ENCODE measurements at regions not wholly inside any gene's neighbourhood (a gene's known extent, or its start where the extent isn't known, plus 50 kb on each side); places are given as distances from the start of the nearest gene placed in this dataset.
"Not testable (repeated sequence)": the region's sequence is repeated elsewhere in the genome, so short reads cannot be mapped to it uniquely, and the experiment has no call there.

DNA sequence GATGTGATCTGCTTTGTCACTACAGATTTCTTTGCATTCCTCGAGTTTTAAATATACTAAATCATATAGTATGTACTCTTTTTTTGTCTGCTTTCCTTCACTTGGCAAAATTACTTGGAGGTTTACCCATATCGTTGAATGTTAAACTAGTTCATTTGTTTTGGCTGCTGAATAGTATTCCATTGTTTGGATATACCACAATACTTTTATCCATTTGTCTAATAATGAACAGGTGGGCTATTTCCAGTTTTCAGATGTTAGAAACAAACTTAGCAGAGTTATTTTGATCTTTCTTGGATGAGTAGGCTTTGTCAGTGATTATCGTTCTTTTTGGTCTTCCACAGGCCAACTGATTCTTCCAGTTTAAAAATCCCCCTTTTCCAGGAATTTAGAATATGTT, 154.0 kb upstream of the TGFBR2 start:
- no peak for DNase-seq

DNA sequence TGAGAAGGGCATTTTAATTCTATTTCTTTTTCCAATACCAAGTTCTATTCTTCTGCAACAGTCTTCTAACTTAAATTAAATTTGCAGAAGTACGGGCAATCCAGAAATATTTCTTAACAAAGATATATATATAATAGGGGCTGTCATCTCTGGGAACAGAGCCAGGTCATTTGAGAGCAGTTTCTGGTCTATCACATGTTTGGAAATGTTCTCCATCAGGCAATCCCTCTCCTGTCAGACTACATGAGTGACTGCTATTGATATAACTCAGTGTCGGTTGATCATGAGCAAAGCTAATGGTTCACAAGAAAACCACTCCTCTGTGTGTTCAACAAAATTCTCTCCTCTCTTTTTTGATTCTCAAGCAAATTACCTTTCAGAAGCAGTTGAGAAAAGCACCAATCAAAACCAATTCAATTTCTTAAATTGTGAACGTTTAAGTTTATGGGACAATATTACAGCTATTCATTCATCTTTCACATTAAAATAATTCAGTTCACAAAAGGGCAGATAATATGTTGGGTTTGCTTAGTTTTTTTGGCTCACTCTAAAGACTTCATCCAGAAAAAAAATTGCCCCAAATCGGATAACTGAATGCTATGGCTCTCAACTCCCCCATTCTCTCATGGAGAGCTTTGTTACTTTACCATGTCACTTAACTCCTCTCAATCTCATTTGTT, 152.9 kb upstream of the TGFBR2 start:
- DNase-seq, result no peak

DNA sequence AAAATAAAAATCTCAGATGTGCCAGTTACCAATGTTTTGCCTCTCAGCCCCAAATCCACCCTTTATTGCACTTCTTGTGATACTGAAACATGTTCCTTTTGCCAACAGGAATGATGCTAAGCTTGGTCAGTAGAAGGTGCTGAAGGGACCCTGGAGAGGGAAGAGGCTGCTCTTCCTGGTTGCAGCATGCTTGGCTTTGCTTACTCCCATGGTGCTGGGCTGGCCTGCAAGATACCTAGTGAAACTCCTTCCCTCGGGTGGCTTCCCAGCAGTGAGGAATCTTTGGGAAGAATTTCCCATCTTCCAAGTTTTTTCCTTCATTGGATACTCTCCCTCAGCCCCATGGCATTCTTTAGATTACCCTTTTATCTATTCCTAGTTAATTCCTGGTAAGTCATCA, 151.8 kb upstream of the TGFBR2 start:
- DNase-seq, result no peak

DNA sequence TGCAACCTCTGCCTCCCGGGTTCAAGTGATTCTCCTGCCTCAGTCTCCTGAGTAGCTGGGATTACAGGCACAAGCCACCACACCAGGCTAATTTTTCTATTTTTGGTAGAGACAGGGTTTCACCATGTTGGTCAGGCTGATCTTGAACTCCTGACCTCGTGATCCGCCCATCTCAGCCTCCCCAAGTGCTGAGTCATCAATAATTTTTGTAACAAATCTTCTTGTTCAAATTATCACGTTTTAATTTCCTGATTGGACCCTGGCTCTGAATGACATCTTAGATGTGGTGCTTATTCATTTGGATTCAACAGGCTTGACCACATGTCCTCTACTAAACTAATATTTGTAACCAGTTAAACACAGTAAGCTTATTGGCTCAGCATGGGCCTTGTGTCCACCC, 151.3 kb upstream of the TGFBR2 start:
- not testable (repeated sequence) for DNase-seq

DNA sequence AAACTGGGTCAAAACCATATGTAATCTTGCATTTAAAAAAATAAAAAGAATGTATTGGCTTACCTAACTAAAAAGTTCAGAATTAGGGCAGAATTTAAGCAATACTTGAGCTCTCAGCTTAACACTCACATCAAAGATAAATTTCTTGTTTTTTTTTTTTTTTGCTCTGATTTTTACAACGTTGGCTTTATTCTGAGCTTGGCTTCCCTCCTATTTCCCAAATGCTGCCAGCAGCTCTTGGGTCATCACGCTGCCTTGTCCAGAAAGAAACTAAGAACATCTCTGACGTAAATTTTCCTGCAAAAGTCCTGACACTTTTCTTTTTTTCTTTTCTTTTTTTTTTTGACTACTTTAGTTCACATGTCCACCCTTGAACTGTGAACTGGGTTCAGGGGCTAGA, 150.6 kb upstream of the TGFBR2 start:
- DNase-seq, result no peak

DNA sequence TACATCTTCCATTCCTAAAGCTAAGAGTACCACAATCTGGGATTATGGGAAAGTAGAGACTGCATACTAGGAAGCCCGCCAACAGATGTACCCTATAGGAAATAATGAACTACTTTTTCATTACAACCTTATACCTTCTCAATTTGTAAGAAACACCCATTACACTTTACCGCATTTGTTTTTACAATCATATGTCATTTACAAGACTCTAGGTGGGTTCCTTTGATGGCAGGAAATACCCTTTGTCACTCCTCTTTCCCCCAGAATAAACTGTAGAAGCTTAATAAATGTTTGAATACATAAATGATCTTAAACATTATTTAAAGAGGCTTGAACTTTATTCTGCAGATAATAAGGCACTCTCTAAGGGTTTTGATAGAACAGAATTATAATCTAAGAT, 150.1 kb upstream of the TGFBR2 start:
- no peak for DNase-seq

DNA sequence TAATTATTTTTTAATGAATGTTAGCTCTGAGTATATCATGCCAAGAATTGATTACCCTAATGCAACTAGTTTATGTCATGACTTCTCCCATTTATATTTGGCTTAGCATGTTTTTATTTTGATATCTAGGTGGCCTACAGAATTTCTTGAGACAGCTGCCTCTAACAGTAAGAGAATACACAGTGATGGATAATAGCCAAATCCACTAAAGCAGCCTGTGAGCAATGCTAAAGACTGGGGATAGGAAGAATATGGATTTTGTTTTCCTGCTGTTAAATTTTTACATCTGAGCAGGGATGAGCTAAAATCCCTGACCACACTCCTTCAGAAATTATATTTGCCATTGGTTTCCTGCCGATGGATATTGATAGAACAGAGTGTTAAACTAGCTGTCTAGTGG, 149.3 kb upstream of the TGFBR2 start:
- no peak for DNase-seq

DNA sequence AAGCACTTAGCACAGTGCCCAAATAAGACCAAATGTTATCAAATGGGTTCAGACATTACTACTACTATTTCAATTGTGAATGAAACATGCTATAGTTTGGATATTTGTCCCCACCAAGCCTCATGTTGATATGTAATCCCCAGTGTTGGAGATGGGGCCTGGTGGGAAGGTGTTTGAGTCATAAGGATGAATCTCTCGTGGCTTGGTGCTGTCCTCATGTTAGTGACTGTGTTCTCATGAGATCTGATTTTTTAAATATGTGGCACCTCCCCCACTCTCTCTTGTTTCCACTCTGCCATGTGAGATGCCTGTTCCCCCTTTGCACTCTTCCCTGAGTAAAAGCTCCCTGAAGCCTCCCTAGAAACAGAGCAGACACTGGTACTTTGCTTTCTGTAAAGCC, 148.7 kb upstream of the TGFBR2 start:
- no peak for DNase-seq

DNA sequence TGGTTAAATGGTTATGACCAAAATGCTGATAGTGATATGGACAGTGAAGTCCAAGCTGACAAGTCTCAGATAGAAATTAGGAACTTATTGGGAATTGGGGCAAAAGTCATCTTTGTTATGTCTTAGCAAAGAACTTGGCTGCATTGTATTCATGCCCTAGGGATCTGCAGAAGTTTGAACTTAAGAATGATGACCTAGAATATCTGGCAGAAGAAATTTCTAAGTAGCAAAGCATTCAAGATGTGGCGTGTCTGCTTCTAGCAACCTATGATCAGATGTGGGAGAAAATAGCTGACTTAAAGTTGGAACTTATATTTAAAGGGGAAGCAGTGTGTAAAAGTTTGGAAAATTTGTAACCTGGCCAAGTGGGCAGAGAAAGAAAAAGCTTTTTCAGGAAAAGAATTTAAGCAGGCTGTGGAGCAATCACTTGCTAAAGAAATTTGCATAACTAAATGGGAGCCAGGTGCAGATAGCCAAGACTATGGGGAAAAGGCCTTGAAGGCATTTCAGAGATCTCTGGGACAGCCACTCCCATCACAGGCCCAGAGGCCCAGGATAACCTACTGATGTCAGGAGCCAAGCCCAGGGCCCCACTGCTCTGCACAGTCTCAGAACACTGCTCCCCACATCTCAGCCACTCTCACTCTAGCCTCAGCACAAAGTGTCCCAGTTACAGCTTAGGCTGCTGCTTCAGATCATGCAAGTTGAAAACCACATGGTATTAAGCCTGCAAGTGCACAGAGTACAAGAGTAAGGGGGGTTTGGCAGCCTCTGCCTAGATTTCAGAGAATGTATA, 147.8 kb upstream of the TGFBR2 start:
- no peak for DNase-seq

DNA sequence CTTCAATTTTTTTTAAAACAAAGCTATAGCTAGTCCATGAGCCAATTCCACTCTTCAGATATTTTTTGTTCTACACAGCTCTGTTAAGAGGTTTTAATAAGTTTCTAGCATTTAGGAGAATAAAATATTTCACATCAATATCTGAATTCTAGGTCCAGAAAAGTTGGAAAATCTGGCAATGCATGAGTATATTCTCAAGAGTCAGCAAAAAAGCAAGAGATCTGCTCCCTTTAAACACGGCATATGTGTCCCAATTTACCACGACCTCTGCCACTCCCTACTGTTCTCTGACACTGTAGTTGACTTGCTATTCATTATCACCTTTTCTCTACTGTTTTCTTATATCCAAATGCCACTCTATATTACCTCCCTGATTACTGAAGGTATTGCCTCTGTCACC, 145.1 kb upstream of the TGFBR2 start:
- DNase-seq, result no peak

DNA sequence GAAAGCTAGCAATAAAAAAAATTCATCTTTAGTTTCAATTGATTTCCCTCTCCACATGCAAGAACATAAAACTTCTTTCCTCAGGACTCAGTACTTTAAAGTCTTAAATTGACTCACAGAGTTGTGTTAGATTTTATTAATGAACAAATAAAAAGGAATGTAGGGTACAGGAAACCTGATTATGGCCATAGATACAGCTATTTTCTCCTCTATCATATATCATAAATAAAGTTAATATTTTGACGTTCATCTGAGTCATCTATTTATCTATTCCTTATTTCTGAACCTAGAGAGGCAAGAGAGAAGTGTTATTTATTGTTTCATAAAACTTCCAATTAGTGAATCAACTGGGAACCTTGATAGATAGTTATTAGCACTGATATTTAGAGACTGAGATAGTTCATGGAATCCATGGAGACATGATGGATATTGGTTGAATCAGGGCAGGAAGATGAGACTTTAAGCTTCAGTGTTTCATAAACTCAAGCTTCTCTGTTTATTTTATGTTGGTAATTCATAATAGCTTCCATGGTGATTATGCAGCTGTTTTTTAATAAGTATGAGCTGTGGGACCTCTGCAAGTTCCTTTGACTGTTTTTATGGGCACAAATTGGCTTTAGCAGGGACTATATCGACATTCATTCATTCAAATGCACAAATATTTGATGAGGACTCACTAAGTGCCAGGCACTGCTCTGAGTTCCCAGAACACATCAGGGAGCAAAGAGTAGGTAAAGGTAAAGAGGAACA, 143.5 kb upstream of the TGFBR2 start:
- no peak for DNase-seq

DNA sequence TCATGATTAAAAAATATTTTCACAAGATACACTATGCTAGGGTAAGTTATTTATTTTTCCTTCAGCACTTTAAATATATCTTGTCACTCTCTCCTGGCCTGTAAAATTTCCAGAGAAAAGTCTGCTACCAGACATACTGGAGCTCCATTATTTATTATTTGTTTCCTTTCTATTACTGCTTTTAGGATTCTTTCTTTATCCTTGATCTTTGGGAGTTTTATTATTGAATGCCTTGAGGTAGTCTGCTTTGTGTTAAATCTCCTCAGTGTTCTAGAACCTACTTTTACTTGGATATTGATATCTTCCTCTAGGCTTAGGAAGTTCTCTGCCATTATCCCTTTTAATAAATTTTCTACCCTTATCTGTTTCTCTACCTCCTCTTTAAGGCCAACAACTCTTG, 142.0 kb upstream of the TGFBR2 start:
- no peak for DNase-seq

DNA sequence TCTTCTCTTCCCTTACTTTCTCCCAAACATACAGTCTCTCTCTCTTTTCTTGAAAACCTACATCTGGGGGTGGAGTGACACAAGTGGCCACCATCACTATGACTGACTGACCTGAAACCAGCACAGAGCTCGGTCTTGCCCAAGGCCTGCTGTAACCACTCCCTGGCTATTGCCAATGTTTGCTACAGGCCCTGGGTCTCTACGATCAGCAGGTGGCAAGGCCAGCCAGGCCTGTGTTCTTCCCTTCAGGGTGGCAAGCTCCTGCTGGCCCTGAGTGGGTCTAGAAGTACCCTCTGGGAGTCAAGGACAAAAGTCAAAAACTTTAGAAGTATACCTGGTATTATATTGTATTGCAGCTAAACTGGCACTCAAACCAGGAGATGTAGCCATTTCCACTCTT, 140.9 kb upstream of the TGFBR2 start:
- no peak for DNase-seq

DNA sequence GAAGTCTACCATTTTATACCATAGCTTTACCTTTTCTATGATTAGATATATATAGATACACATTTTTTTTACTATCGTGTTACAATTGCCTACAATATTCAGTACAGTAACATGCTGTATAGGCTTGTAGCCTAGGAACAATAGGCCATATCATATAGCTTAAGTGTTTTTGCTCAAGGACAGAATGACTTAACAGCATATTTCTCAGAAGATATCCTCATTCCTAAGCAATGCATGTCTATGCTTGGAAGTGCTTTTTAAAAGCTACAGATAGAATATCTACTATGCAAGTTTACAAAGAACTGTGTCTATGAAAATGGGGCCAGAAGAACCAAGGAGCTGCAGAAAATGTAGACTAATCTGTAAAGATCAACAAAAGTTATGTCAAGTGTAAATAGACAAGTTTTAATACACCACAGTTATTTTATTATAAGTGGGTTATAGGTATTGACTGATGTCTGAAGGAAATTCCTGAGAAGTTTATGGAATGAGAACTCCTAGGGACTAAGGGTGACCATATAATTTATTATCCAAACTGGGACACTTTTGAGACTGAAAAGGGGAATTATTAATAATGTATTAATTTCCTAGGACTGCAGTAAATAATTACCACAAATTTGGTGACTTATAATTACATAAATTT, 138.7 kb upstream of the TGFBR2 start:
- DNase-seq, result no peak

DNA sequence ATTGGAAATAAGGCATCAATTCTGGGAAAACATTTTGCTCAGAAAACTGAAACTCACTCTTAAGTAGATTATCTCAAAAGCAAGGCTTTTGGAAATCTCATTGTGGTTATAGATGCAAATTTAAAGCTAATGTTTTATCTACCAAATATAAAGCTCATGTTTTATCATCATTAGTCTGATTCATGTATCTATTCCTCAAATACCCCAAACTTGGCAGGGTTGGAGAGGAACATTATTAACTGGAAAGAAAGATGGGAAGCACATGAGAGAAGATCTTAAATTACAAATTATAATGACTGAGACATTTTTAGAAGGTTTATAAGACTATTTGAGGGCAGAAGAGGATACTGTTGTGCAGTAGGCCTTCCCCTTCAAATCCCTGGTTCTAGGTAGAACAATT, 137.3 kb upstream of the TGFBR2 start:
- DNase-seq, result no peak

DNA sequence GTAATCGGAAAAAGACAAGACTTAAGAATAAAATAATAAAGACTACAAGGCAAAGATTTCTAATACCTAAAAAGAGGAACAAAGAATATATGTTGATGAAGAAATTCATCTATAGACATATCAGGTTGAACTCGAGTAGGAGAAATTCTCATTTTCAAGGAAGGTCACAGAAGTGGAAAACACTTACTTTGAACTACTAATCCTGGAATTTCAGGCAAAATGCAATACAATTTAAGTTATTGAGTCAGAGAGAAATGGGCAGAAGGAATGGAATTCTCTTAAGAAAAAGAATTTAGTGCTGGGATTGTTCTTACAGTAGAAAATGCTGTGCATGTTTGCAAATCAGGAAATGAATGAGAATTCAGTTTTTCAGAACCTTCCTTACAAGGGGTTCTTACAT, 135.9 kb upstream of the TGFBR2 start:
- no peak for DNase-seq

DNA sequence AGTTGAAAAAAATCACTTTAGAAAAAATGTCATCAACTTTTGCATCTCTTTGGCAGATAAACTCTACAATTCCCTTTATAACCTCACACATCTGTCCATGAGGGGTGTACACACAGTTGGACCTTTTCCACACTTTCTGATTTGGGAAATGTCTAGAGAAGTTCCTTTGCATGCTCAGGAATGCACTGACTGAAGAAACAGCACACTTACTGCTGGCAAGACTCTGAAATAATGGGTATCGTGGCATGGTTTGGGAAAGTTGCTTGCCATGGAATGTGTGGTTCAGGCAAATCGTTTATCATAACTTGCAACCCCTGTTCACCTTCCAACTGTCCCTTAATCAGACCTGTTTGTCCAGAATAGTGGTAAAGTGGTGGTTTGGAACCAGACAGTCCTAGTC, 135.3 kb upstream of the TGFBR2 start:
- no peak for DNase-seq

DNA sequence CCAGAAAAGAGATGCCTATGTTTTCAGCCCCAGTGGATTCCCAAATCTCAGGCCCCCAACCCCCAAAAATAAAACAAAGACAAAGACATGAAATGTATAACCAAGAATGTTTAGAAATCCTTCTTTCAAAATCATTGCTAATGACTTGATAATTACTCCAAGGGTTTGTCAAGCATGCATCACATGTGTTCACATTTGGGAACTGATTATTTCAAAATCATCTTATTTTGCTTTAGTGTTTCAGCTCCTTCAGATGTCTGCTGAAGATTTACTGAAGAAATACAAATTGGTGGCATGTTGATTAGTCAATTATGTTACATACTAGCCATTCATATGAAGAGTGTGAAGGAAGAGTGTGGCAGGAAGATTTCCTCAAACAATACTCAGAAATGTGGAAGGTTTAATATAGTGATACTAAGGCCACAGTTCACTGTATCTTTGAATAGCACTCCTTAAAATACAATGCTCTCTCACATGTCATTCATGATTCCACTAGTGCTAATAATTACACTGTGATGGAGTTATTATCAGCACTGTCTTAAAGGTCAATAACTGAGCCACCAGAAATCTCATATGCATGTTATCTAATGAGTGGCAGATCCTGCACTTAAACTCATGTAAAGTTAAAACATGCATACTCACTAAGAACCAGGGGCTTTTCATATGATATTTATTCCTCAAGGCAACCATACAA, 134.5 kb upstream of the TGFBR2 start:
- no peak for DNase-seq

DNA sequence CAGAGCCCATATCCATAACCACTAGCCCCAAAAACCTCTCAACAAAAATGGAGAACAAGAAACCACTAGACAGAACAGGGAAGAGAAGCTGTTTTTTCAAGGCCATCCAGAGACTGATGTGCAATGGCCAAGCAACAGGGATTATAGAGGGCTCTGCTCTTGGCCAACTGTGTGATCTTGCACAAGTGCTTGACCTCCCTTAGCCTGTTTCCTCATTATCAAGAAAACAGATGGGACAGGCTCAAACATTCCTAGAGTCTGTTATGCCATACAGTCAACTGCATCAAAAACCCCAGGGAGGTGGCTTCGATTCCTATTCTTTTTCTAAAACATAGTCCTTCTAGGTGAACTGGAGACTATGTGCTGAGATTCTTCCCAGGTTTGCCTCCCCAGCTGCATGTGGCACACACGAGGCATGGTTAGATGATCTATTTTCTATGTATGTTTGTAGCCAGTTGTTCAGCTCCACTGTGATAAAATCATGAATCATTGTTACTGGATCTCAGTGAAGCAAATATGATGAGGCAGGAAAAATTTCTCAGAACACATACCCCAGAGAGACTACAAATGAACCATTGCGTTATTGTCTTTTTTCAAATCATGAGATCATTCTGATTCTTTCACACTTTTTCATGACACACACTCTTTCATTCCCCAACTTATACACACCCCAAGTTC, 132.9 kb upstream of the TGFBR2 start:
- no peak for DNase-seq

DNA sequence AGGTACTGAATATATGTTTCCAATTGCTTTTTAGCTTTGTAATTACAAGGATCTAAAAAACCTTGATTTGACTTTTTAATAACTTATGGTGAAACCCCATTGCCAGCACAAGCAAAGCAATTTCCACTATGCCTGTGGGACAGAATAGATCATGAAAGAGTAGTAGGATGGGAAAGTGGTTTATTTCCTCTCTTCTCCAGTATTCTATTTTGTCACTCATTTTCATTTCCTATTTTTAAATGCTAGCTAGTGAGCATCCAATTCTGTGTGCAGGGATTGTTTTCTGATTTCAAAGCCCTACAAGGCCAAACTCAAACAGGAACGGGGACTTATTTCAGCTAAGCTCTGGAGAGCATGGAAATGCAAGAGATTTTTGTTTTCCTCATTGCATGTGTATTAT, 132.0 kb upstream of the TGFBR2 start:
- no peak for DNase-seq

DNA sequence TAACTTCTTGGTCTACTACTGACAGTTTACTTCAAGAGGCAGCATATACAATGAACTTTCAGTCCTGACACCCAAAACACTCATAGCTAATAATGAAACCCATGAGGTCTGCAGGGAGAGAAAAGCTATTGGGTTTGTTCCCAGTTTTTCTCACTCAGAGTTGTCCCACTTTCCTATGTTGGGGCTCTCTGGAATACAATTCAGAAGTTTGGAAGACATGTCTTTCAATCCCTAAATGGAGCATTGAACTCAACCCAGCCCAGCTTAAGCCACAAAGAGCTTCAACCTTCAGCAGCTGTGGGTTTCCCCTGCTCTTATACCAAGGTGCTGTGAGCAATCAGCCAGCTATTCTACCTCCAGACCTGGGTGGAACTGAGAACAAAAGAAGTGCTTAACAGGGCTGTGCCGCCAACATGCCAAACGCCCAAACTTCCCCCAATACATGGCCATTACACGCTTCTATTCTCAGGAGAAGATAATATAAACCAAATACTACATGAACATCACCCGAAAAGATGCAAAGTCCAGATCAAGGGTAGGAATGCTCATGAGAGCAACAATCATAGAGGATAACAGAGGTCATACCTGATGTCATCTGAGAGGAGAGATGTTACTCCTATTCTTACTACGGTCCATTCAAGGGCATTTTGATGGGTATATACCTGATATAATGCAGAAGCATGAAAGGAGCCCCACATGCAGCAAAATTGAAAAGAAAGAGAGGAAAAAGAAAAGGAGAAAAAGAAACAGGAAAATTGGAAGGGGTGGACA, 131.2 kb upstream of the TGFBR2 start:
- DNase-seq, result no peak

DNA sequence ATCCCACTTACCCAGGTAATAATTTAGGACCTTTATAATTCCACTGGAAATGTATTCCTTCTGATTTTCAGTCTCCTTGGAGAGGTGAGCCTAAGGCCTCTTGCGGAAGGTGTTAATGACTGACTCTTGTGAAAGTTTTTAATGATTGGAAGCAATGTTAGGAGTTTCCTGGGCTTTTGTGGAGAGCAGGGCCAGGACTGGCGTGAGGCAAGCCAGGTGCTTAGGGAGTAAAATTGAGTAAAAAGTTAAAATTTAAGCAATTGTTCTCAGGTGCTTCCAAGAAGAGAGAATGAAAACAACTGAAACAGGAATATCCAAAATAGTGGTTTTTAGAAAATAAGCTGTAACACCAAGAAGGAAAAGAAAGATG, 130.6 kb upstream of the TGFBR2 start:
- DNase-seq, result no peak

All from NCI-H345 (cell line).